ENCODE measurements at regions not wholly inside any gene's neighbourhood (a gene's known extent, or its start where the extent isn't known, plus 50 kb on each side); places are given as distances from the start of the nearest gene placed in this dataset.

GRCh38 chr3:110165370-110165743 is 828.0 kb upstream of the DPPA4 start:
- no peaks in the 10 kb centered on the region for H3K36me3 Mint-ChIP-seq (ENCODE audit: low read depth)
- H3K4me1 Mint-ChIP-seq, result peaks cover 18% of the 10 kb centered on the region
- H3K27ac Mint-ChIP-seq, result peak overlapping the region; percentile 19
- H3K9me3 Mint-ChIP-seq, result no peaks in the 10 kb centered on the region
- DNase-seq, result no peak
- TF ChIP-seq CTCF (IDR thresholded peaks at IDR 0.05), result no peak
- H3K4me3 Mint-ChIP-seq, result peak overlapping the region; percentile 58
- no peaks in the 10 kb centered on the region for H3K27me3 Mint-ChIP-seq (ENCODE audit: low read depth, poor library complexity)

- Mint-ChIP-seq H3K27me3 (ENCODE audit: low read depth, poor library complexity) (no peaks in the 10 kb centered on the region), H3K4me1 (peaks cover 18% of the 10 kb centered on the region), H3K4me3 (peak overlapping the region; percentile 58), H3K36me3 (ENCODE audit: low read depth) (no peaks in the 10 kb centered on the region), H3K9me3 (no peaks in the 10 kb centered on the region), H3K27ac (peak overlapping the region; percentile 19)
- no peak for TF ChIP-seq CTCF (IDR thresholded peaks at IDR 0.05)
- no peak for DNase-seq
Measured at GRCh38 chr3:110165753-110166152, 828.4 kb upstream of the DPPA4 start.

GRCh38 chr3:110166791-110167190 is 829.4 kb upstream of the DPPA4 start:
- Mint-ChIP-seq H3K27ac (no peak overlapping the region), H3K4me1 (peaks cover 18% of the 10 kb centered on the region), H3K9me3 (no peaks in the 10 kb centered on the region), H3K27me3 (ENCODE audit: low read depth, poor library complexity) (no peaks in the 10 kb centered on the region), H3K36me3 (ENCODE audit: low read depth) (no peaks in the 10 kb centered on the region), H3K4me3 (no peak overlapping the region)
- no peak for DNase-seq
- no peak for TF ChIP-seq CTCF (IDR thresholded peaks at IDR 0.05)

- Mint-ChIP-seq H3K27ac (no peak overlapping the region), H3K27me3 (ENCODE audit: low read depth, poor library complexity) (no peaks in the 10 kb centered on the region), H3K4me1 (no peaks in the 10 kb centered on the region), H3K4me3 (no peak overlapping the region), H3K36me3 (ENCODE audit: low read depth) (no peaks in the 10 kb centered on the region), H3K9me3 (no peaks in the 10 kb centered on the region)
- no peak for TF ChIP-seq CTCF (IDR thresholded peaks at IDR 0.05)
- no peak for DNase-seq
Measured at GRCh38 chr3:110174908-110175307, 837.6 kb upstream of the DPPA4 start.

- Mint-ChIP-seq H3K4me1 (no peaks in the 10 kb centered on the region), H3K4me3 (no peak overlapping the region), H3K36me3 (ENCODE audit: low read depth) (no peaks in the 10 kb centered on the region), H3K27ac (no peak overlapping the region), H3K27me3 (ENCODE audit: low read depth, poor library complexity) (no peaks in the 10 kb centered on the region), H3K9me3 (no peaks in the 10 kb centered on the region)
- no peak for TF ChIP-seq CTCF (IDR thresholded peaks at IDR 0.05)
- DNase-seq, result no peak
Measured at GRCh38 chr3:110178965-110179364, 841.6 kb upstream of the DPPA4 start.

GRCh38 chr3:110180733-110181132 is 843.4 kb upstream of the DPPA4 start:
- Mint-ChIP-seq H3K4me1 (no peaks in the 10 kb centered on the region), H3K27me3 (ENCODE audit: low read depth, poor library complexity) (no peaks in the 10 kb centered on the region), H3K4me3 (no peak overlapping the region), H3K27ac (no peak overlapping the region), H3K36me3 (ENCODE audit: low read depth) (no peaks in the 10 kb centered on the region), H3K9me3 (no peaks in the 10 kb centered on the region)
- no peak for TF ChIP-seq CTCF (IDR thresholded peaks at IDR 0.05)
- DNase-seq, result no peak
